CMK (cell line): ENCODE measurements at regions not wholly inside any gene's neighbourhood (a gene's known extent, or its start where the extent isn't known, plus 50 kb on each side); places are given as distances from the start of the nearest gene placed in this dataset.
"Not testable (repeated sequence)": the region's sequence is repeated elsewhere in the genome, so short reads cannot be mapped to it uniquely, and the experiment has no call there.

Source experiments
- DNase-seq: peaks from one replicate; pipeline ENCODE4 v3.0.0-alpha.2; 2010; ENCODE audit warnings: low read depth

- DNase-seq = no peak
These were observed 174.2 kb downstream of the PTPRU start for GRCh38 chr1:29410476-29410875.

- no peak for DNase-seq
These were observed 173.3 kb downstream of the PTPRU start for GRCh38 chr1:29409616-29410015.

GRCh38 chr1:29408831-29409605 is 172.7 kb downstream of the PTPRU start:
- DNase-seq = no peak

GRCh38 chr1:29406814-29407213 is 170.5 kb downstream of the PTPRU start:
- no peak for DNase-seq

- not testable (repeated sequence) for DNase-seq
These were observed 163.9 kb downstream of the PTPRU start for GRCh38 chr1:29400203-29400602.

GRCh38 chr1:29399465-29399864 is 163.1 kb downstream of the PTPRU start:
- no peak for DNase-seq

GRCh38 chr1:29398431-29398830 is 162.1 kb downstream of the PTPRU start:
- no peak for DNase-seq

- DNase-seq = no peak
These were observed 161.7 kb downstream of the PTPRU start for GRCh38 chr1:29397981-29398380.

- DNase-seq = no peak
These were observed 160.9 kb downstream of the PTPRU start for GRCh38 chr1:29397256-29397590.

GRCh38 chr1:29396438-29397255 is 160.3 kb downstream of the PTPRU start:
- DNase-seq = no peak

- DNase-seq = no peak
These were observed 159.6 kb downstream of the PTPRU start for GRCh38 chr1:29395736-29396437.

GRCh38 chr1:29394521-29395225 is 158.4 kb downstream of the PTPRU start:
- no peak for DNase-seq

GRCh38 chr1:29393451-29393826 is 157.1 kb downstream of the PTPRU start:
- no peak for DNase-seq

- no peak for DNase-seq
These were observed 156.4 kb downstream of the PTPRU start for GRCh38 chr1:29392486-29393450.

- no peak for DNase-seq
These were observed 155.7 kb downstream of the PTPRU start for GRCh38 chr1:29392036-29392435.

- no peak for DNase-seq
These were observed 155.1 kb downstream of the PTPRU start for GRCh38 chr1:29391362-29391880.

- DNase-seq = no peak
These were observed 154.4 kb downstream of the PTPRU start for GRCh38 chr1:29390491-29391361.

GRCh38 chr1:29390075-29390474 is 153.8 kb downstream of the PTPRU start:
- DNase-seq = no peak

GRCh38 chr1:29389533-29390041 is 153.3 kb downstream of the PTPRU start:
- DNase-seq = no peak

GRCh38 chr1:29388884-29389283 is 152.6 kb downstream of the PTPRU start:
- DNase-seq = no peak
